ENCODE measurements at regions not wholly inside any gene's neighbourhood (a gene's known extent, or its start where the extent isn't known, plus 50 kb on each side); places are given as distances from the start of the nearest gene placed in this dataset.

- no peak for DNase-seq
- TF ChIP-seq CTCF (IDR thresholded peaks at IDR 0.05), result no peak
- Mint-ChIP-seq H3K27me3 (ENCODE audit: low read depth, poor library complexity) (no peaks in the 10 kb centered on the region), H3K27ac (no peak overlapping the region), H3K9me3 (no peaks in the 10 kb centered on the region), H3K4me1 (no peaks in the 10 kb centered on the region), H3K36me3 (ENCODE audit: low read depth) (no peaks in the 10 kb centered on the region), H3K4me3 (no peak overlapping the region)
These were observed 396.5 kb upstream of the SEMA3D start for GRCh38 chr7:85583131-85583953.

DNA sequence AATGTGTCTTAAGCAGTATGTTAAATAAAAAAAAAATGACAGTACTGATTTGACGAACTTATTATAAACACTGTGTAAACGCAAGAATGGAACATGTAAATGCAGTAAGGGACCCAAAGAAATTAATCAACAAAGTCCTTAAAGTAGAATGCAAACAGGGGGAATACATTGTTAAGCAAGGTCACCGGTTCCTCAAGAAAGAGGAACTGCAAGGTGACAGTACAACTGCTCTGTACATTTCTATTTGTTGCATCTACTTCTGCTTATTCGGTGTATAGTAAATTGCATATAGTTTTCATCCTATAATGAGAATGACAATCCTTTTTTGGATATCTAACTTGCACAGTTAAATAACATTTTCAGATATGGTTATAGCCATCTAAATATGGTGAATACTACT, 387.0 kb upstream of the SEMA3D start:
- H3K4me3 Mint-ChIP-seq, result no peak overlapping the region
- no peak for DNase-seq

GRCh38 chr7:85573346-85573745, 386.5 kb upstream of the SEMA3D start:
- Mint-ChIP-seq H3K27ac (no peak overlapping the region), H3K36me3 (ENCODE audit: low read depth) (no peaks in the 10 kb centered on the region), H3K9me3 (no peaks in the 10 kb centered on the region), H3K4me1 (no peaks in the 10 kb centered on the region), H3K4me3 (no peak overlapping the region), H3K27me3 (ENCODE audit: low read depth, poor library complexity) (no peaks in the 10 kb centered on the region)
- TF ChIP-seq CTCF (IDR thresholded peaks at IDR 0.05), result no peak
- DNase-seq, result no peak

More for the DNA sequence above, 387.0 kb upstream of the SEMA3D start:
- H3K9me3 Mint-ChIP-seq, result no peaks in the 10 kb centered on the region
- no peaks in the 10 kb centered on the region for H3K4me1 Mint-ChIP-seq
- H3K36me3 Mint-ChIP-seq (ENCODE audit: low read depth), result no peaks in the 10 kb centered on the region
- H3K27ac Mint-ChIP-seq, result no peak overlapping the region
- no peaks in the 10 kb centered on the region for H3K27me3 Mint-ChIP-seq (ENCODE audit: low read depth, poor library complexity)
- no peak for TF ChIP-seq CTCF (IDR thresholded peaks at IDR 0.05)

- Mint-ChIP-seq H3K4me1 (no peaks in the 10 kb centered on the region), H3K27me3 (ENCODE audit: low read depth, poor library complexity) (no peaks in the 10 kb centered on the region), H3K27ac (no peak overlapping the region), H3K36me3 (ENCODE audit: low read depth) (no peaks in the 10 kb centered on the region), H3K4me3 (no peak overlapping the region), H3K9me3 (no peaks in the 10 kb centered on the region)
- no peak for TF ChIP-seq CTCF (IDR thresholded peaks at IDR 0.05)
- DNase-seq, result no peak
These were observed 384.0 kb upstream of the SEMA3D start for GRCh38 chr7:85570898-85571297.

DNA sequence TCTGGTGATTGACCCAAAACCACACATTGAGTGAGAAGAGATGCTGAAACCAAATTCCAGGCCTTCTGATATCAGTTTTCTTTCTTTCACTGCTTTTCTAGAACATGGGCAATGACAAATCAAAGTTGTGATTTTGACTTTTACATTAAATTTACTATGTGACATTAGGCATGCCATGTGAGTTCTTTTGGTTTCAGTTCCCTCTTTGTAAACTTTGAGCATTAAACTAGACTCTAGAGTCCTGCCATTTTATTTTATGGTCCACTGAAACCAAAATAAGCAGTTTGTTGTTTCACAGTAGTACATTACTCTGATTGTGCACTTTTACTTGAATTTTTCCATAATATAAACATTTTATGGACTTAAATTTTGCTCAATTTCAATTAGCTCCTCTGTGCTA, 381.1 kb upstream of the SEMA3D start:
- TF ChIP-seq CTCF (IDR thresholded peaks at IDR 0.05), result no peak
- H3K4me3 Mint-ChIP-seq, result no peak overlapping the region
- H3K4me1 Mint-ChIP-seq, result no peaks in the 10 kb centered on the region
- H3K27ac Mint-ChIP-seq, result no peak overlapping the region
- DNase-seq, result no peak
- H3K36me3 Mint-ChIP-seq (ENCODE audit: low read depth), result no peaks in the 10 kb centered on the region
- H3K9me3 Mint-ChIP-seq, result no peaks in the 10 kb centered on the region
- H3K27me3 Mint-ChIP-seq (ENCODE audit: low read depth, poor library complexity), result peaks cover under 1% of the 10 kb centered on the region

All from nephron progenitor cell (in vitro differentiated cells).